ENCODE measurements at regions not wholly inside any gene's neighbourhood (a gene's known extent, or its start where the extent isn't known, plus 50 kb on each side); places are given as distances from the start of the nearest gene placed in this dataset.

DNA sequence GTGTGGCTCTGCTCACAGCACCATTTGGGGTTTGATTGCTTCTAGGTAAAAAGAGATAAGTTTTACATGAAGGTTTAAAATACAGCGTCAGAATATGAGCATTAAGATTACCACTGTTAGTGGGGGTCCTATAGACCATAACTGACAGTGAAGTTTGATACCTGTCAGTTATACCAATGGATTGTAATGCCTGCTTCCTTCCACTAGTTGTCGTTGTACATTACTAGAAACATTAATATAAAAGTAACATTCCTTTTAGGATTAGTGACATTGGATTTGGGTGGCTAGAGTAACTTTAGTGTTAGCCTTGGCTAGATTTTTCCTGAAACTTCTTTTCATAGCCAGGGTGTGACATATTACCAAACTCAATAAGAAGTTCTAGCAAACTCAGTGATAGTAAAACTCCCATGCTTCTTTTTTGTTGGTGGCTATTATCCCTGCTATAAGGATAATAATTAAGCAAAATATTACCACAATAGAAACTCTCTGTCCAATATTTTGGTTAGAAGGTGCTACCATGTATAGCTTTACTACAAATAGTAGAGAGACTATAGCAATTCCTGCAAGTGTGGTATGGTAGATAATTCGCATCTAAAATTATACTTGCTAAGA is 57.1 kb downstream of the FAM181B start:
- no peaks in the 10 kb centered on the region for H3K27me3 ChIP-seq (ENCODE audit: control insufficient read depth, low read length)
- H3K4me1 ChIP-seq (ENCODE audit: control insufficient read depth, low read length), result no peaks in the 10 kb centered on the region
- TF ChIP-seq EZH2phosphoT487 (IDR thresholded peaks at IDR 0.05; ENCODE audit: borderline replicate concordance, low read length), result no peak
- TF ChIP-seq, protein P1, sequence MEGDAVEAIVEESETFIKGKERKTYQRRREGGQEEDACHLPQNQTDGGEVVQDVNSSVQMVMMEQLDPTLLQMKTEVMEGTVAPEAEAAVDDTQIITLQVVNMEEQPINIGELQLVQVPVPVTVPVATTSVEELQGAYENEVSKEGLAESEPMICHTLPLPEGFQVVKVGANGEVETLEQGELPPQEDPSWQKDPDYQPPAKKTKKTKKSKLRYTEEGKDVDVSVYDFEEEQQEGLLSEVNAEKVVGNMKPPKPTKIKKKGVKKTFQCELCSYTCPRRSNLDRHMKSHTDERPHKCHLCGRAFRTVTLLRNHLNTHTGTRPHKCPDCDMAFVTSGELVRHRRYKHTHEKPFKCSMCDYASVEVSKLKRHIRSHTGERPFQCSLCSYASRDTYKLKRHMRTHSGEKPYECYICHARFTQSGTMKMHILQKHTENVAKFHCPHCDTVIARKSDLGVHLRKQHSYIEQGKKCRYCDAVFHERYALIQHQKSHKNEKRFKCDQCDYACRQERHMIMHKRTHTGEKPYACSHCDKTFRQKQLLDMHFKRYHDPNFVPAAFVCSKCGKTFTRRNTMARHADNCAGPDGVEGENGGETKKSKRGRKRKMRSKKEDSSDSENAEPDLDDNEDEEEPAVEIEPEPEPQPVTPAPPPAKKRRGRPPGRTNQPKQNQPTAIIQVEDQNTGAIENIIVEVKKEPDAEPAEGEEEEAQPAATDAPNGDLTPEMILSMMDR (IDR thresholded peaks at IDR 0.05; ENCODE audit: low read depth, low read length, poor library complexity, severe bottlenecking), result peak; percentile 65
- H3F3A ChIP-seq (ENCODE audit: control insufficient read depth, insufficient read depth), result no peaks in the 10 kb centered on the region
- H3K79me2 ChIP-seq (ENCODE audit: control insufficient read depth, low read length), result no peaks in the 10 kb centered on the region
- no peaks in the 10 kb centered on the region for H4K20me1 ChIP-seq (ENCODE audit: control insufficient read depth, insufficient read depth, low read depth, low read length)
- peaks cover 6% of the 10 kb centered on the region; the same call in 1 of the 2 replicates for H3K9me3 ChIP-seq (ENCODE audit: control insufficient read depth, insufficient read depth, low read length)
- H3K27ac ChIP-seq (ENCODE audit: low read depth, low read length), result no peak overlapping the region
- H3K9me2 ChIP-seq (replicated peaks; ENCODE audit: control insufficient read depth, low read length), result no peaks in the 10 kb centered on the region
- H3K36me3 ChIP-seq (ENCODE audit: control insufficient read depth, low read length), result no peaks in the 10 kb centered on the region
- H3K4me2 ChIP-seq (ENCODE audit: low read length), result no peak overlapping the region
- no peak overlapping the region for H3K4me3 ChIP-seq (ENCODE audit: low read length)

DNA sequence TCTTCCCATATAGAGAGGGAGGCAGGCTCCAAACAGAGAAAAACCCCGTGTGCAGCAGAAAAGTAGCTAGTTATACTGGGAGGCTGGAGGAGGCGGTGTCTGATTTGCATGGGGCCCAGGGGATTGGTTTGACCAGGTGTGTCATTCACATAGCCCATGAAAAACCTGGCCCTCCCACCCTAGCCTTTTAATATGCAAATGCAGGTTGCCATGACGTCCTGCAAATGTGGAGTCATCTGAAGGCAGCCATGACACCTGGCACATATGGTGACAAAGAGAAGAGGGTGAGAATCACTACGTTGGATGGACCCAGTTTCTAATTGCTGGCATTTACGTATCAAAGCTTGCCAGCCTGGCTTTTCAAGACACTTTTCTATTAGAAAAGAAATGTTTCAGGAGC is 57.8 kb downstream of the FAM181B start:
- Histone ChIP-seq H3K4me1 (ENCODE audit: control insufficient read depth, low read length) (no peaks in the 10 kb centered on the region), H3K4me2 (ENCODE audit: low read length) (no peak overlapping the region), H3K9me2 (replicated peaks; ENCODE audit: control insufficient read depth, low read length) (no peaks in the 10 kb centered on the region), H3K27ac (ENCODE audit: low read depth, low read length) (no peak overlapping the region), H3K36me3 (ENCODE audit: control insufficient read depth, low read length) (no peaks in the 10 kb centered on the region), H3F3A (ENCODE audit: control insufficient read depth, insufficient read depth) (no peaks in the 10 kb centered on the region), H3K79me2 (ENCODE audit: control insufficient read depth, low read length) (no peaks in the 10 kb centered on the region), H3K9me3 (ENCODE audit: control insufficient read depth, insufficient read depth, low read length) (no peaks in the 10 kb centered on the region), H3K4me3 (ENCODE audit: low read length) (no peak overlapping the region), H3K27me3 (ENCODE audit: control insufficient read depth, low read length) (no peaks in the 10 kb centered on the region), H4K20me1 (ENCODE audit: control insufficient read depth, insufficient read depth, low read depth, low read length) (no peaks in the 10 kb centered on the region)
- TF ChIP-seq, protein P1 (IDR thresholded peaks at IDR 0.05; ENCODE audit: low read depth, low read length, poor library complexity, severe bottlenecking), result no peak
- no peak for TF ChIP-seq EZH2phosphoT487 (IDR thresholded peaks at IDR 0.05; ENCODE audit: borderline replicate concordance, low read length)

DNA sequence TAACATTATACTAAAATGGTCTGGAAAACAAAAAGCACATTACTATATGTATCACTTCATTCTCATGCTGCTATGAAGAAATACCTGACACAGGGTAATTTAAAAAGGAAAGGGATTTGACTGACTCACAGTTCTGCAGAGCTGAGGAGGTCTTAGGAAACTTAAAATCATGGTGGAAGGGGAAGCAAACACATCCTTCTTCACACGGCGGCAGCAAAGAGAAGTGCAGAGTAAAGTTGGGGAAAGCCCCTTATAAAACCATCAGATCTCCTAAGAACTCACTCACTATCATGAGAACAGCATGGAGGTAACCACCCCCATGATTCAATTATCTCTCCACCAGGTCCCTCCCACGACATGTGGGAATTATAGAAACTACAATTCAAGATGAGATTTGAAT is 60.0 kb downstream of the FAM181B start:
- TF ChIP-seq, protein P1 (IDR thresholded peaks at IDR 0.05; ENCODE audit: low read depth, low read length, poor library complexity, severe bottlenecking), result no peak
- TF ChIP-seq EZH2phosphoT487 (IDR thresholded peaks at IDR 0.05; ENCODE audit: borderline replicate concordance, low read length), result no peak
- H3K4me2 ChIP-seq (ENCODE audit: low read length), result no peak overlapping the region
- no peak overlapping the region for H3K27ac ChIP-seq (ENCODE audit: low read depth, low read length)
- no peaks in the 10 kb centered on the region for H3F3A ChIP-seq (ENCODE audit: control insufficient read depth, insufficient read depth)
- H3K36me3 ChIP-seq (ENCODE audit: control insufficient read depth, low read length), result no peaks in the 10 kb centered on the region
- no peaks in the 10 kb centered on the region for H3K79me2 ChIP-seq (ENCODE audit: control insufficient read depth, low read length)
- H3K9me2 ChIP-seq (replicated peaks; ENCODE audit: control insufficient read depth, low read length), result no peaks in the 10 kb centered on the region
- H3K9me3 ChIP-seq (ENCODE audit: control insufficient read depth, insufficient read depth, low read length), result no peaks in the 10 kb centered on the region
- H3K4me1 ChIP-seq (ENCODE audit: control insufficient read depth, low read length), result no peaks in the 10 kb centered on the region
- no peaks in the 10 kb centered on the region for H3K27me3 ChIP-seq (ENCODE audit: control insufficient read depth, low read length)
- H3K4me3 ChIP-seq (ENCODE audit: low read length), result no peak overlapping the region
- H4K20me1 ChIP-seq (ENCODE audit: control insufficient read depth, insufficient read depth, low read depth, low read length), result no peaks in the 10 kb centered on the region
